Islet precursor cell (in vitro differentiated cells): ENCODE measurements at regions not wholly inside any gene's neighbourhood (a gene's known extent, or its start where the extent isn't known, plus 50 kb on each side); places are given as distances from the start of the nearest gene placed in this dataset.

Source experiments
- DNase-seq: peaks from one replicate; pipeline ENCODE4 v3.0.0-alpha.2; 2018

GRCh38 chr13:26929971-26930730, 169.6 kb upstream of the GPR12 start:
- peak; percentile 87 for DNase-seq

DNA sequence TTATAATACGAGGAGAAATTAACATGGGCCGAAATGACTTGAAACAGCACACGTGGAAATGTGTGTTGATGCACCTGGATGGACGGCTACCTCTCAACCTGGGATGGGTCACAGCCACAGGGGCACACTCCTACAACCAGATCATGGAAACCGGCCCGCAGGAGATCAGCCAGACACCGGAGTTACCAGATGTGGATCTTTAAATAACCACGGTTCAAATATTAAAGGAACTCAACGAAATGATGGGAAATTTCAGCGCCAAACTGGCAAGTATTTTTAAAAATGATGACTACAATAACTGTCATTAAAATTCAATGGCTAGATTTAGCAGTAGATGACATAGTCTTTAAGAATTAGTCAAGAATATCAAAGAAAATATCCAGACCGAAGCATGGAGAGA, 166.9 kb upstream of the GPR12 start:
- no peak for DNase-seq

DNA sequence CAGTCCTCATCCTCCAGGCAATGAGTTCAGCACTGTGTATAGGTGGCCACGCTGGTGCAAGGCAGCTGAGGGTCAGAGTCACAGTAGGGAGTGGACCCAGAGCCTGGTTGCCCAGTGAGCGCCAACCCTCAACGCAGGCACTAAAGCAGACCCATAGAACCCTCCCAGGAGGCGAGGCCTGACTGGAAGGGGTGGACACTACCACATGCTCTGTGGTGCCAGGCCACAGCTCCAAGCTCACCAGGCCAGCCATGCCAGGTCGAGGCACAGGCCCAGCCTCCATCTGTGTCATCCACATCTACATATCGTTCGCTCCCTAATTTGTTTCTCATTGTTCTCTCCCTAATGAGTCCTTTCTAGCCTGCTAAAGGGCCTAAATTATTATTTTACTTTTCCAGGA, 165.8 kb upstream of the GPR12 start:
- DNase-seq = no peak

DNA sequence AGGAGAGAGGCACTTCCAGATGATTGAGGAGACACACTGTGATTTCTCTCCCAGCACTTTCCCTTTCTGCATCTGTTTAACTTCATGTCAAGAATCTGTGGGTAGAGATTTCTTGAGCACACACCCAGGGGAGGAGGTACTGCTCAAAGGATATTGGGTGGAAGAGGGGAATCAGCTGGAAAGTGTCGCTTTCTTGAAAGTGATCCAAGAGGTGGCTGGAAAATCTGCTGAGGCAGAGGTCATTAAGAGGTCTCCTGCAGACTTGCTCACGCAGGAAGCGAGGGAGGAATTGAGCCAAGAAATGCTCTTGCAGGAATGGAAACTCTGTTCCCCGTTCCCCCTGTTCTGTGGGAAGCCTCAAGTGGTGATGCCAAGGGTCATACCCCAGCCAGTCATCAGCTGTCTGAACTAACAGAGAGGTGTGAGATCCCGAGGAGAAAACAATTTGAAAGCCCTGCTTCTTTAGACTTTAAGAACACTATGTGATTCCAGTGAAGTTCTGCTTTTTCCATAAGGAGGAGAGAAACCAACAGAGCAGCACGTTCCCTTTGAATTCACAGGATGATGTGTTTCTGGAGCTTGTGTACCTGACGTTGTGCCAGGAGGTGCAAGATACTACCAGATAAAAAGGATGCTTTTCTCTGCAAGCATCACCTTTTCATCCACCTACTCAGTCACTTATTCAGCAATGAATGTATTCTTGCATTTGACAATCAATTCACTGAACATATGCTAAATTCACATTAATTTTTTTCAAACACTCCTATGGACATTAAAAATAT, 163.4 kb upstream of the GPR12 start:
- no peak for DNase-seq

GRCh38 chr13:26921918-26922317, 161.3 kb upstream of the GPR12 start:
- DNase-seq = no peak

GRCh38 chr13:26920614-26921355, 160.2 kb upstream of the GPR12 start:
- DNase-seq = no peak

DNA sequence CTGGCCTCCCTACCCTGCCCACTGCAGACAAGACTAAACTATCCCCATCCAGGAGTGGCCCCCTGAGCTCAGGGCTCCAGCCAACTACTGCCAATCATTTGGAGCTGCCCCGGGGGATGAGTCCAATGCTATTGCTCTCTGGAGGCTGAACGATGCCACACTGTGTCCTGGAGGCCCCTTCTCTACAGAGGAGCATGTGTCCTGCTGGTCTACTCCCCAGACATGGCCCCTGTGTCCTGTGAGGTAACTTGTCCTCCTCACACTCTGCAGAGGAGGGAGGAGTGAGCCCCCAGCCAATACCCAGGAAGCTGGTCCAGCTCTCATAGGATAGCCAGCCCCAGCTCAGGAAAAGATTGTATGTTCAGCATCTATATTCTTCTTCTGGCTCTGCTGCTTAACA, 159.1 kb upstream of the GPR12 start:
- no peak for DNase-seq

GRCh38 chr13:26919311-26919710, 158.7 kb upstream of the GPR12 start:
- no peak for DNase-seq

DNA sequence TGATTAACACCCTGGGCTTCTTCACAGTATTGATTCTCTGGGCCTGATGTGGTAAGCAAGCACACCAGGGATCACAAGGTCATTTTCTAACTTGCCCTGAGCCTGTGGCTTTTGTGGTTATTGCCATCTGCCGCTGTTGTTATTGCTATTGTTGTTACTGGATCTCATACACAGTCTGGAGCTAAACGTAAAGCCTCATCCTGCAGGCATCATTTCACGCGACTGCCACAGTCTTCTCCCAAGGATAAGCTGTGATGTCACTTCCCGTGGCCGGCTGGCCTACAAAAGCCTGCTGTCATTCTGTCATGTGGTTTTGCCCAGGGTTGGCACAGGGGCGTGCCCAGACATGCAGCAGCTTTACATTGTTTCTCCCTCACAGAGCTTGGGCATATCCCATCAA, 154.0 kb upstream of the GPR12 start:
- no peak for DNase-seq

DNA sequence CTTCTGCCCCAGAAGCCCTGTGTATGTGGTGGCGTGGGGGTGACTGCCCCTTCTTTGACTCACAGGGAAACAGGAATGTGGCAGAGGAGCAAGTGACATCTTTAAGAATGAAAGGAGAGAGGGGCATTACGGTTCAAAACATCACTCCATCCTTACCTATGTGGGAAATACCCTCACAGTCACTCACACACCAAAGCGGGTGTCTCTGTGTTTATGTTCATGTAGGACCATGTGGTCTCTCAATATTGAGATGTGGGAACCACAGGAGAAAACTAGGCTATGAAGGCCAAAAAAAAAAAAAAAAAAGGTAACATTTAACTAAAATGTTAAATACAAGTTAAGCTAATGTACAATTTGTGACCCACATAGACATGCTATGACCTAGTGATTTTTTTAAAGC, 153.6 kb upstream of the GPR12 start:
- no peak for DNase-seq

DNA sequence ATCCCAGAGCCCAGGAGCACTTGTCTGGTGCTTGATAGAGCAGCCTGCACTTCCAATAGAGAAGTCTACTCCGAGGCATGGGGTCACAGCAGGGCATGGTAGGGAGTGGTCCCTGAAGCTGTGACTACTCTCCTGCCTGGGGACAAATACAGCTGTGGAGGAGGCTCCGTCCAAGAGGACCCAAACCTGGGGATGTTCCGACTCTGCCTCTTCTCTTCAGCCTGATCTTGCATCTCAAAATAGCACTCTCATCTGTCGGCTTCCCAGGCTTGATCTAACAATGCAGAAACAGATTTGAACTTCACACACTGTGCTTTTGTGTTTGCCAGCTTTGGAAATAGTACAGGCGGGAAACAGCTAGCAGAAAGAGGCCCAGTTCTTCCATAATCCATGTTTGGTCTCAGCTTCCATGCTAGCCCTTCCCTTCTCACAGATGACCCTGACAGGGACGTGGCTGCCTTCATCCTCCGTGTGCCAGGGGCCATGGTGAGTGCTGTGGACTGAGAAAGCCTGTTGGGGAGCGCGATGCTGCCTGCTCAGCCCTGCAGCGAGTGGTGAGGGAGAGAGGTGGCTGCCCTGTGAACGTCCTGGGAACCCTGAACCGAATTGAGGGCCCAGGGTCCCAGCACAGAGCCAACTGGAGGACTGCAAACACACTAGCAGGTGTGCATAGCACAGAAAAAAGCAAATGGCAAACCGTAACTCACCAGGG, 150.3 kb upstream of the GPR12 start:
- peak; percentile 33 for DNase-seq

DNA sequence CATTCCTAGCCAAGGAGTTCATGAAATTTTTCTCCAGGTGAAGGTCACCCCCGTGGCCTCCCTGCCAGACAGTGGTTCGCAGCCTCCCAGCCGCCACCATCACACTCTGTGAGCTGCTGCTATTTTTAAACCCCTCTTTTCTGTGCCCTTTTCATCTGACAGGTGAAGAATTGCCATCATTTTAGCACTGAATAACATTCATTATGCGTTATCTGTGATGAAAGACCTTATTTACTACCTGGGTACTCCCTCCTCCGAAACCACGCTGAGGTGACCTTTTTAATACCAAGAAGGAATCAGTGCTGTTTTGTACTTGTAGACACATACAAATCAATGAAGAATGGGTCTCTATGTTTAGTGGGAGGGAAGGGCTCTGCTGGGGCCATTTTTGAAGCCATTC, 148.9 kb upstream of the GPR12 start:
- DNase-seq = peak; percentile 35

GRCh38 chr13:26908126-26908525, 147.5 kb upstream of the GPR12 start:
- DNase-seq = no peak

DNA sequence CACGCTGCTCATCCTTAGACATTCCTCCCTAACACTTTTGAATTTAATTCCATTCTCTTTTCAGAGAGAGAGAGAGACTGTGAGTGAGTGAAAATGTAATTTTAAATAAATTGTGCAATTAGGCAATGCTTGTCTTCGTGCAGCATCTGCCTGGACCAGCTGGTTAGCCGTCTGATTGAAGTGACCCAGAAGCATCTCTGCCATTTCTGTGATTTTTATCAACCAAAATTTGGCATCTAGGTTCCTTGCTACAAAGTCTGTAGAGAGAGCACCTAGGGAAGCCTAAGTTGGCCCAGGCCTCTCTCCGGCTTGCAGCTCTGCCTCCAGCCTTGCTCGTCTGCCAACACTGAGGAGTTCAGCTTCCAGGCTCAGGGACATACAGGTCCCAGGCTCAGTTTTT, 138.6 kb upstream of the GPR12 start:
- peak; percentile 12 for DNase-seq

- DNase-seq = peak; percentile 38
Measured at GRCh38 chr13:26897706-26898550, 137.3 kb upstream of the GPR12 start.

GRCh38 chr13:26896986-26897668, 136.5 kb upstream of the GPR12 start:
- peak; percentile 38 for DNase-seq

GRCh38 chr13:26895808-26896466, 135.4 kb upstream of the GPR12 start:
- no peak for DNase-seq

DNA sequence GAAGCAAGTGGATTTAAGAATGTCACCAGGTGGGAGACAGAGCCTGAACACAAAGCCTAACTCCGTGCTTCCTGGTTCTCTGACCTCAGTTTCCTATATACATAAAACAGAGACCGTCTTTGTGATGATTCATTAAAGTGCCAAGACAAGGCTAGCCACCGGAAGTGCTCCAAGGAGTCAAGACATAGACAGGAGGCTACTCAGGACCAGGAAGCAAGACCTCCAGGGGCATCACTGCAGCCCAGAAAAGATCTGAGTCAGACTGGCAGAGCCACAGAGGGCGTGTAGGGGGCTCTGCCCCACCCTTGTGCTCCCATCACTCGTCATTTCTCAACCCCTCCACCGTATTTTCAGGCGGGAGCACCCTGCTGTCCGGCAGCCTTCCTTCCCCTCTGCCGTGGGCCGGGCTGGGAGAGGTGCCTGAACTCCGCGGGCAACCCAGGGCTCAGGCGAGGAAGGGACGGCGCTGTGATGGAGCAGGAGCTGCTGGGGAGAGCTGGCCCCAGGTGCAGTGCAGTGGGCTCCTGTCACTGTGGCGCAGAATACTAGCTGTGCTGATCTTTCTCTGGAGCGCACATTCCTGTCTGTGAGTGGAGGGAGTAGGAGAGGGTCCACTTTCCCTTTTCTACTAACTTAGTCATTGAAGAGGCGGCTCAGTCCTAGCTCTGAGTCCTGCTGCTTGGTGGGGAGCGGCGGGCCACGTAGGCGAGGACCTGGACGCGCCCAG, 134.7 kb upstream of the GPR12 start:
- no peak for DNase-seq

DNA sequence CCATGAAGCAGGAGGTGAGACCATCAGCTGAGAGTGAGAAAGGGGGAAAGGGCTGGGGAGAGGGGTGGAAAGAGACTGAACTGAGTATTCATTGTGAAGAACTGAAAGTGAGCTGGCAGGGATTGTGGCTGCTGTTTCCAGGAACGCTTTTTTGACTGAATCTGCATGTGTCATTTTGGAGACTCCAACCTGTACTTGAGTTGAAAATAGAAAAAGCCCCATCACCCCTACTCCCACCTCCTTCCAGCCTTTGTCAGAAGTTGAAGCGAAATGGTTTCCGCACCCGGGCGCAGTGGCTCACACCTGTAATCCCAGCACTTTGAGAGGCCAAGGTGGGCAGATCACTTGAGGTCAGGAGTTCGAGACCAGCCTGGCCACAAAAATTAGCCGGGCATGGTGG, 128.0 kb upstream of the GPR12 start:
- no peak for DNase-seq

DNA sequence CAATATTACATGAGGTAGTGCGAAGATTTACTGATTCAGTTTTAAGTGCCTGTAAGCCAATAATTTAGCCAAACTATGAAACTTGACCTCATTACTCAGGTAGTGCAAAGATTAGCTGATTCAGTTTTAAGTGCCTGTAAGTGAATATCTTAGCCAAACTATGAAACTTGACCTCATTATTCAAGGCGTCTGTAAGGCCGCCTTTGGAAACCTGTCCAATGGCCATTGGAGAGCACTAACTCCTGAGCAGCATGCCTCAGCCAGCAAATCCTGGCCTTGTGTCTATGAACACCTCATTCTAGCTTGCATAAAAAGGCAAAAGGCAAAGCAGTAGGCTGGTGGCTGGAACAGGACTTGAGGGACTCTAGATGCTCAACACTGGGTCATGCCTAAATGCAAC, 127.0 kb upstream of the GPR12 start:
- DNase-seq = no peak
